OCI-LY7 (cell line): ENCODE measurements at regions not wholly inside any gene's neighbourhood (a gene's known extent, or its start where the extent isn't known, plus 50 kb on each side); places are given as distances from the start of the nearest gene placed in this dataset.

Source experiments
- BruUV-seq: library from RNA; stranded (reverse); fragments of 400-500 nt; replicated peaks from 2 replicates; lab custom pipeline; 2021; lab: Mats Ljungman, UMichigan
- CTCF ChIA-PET: fragments of 300-600 bp; sonication (Branson Sonifier 250); formaldehyde crosslinking; loops from one replicate; lab custom pipeline; 2022; ENCODE audit warnings: antibody characterized with exemption; ENCODE audit not compliant: unreplicated experiment; lab: Charles Lee
- POLR2A ChIA-PET: fragments of 300-600 bp; sonication (Branson Sonifier 250); formaldehyde crosslinking; loops from one replicate; lab custom pipeline; 2022; ENCODE audit warnings: antibody characterized with exemption; lab: Charles Lee
- DNase-seq: peaks from one replicate; pipeline ENCODE4 v3.0.0-alpha.2; 2015; ENCODE audit warnings: low spot score
- H2AFZ ChIP-seq: fragments of 200-600 bp; sonication (generic), shearing (Covaris generic); 2 replicates; pipeline ENCODE4 v1.6.1; 2014; ENCODE audit warnings: mild to moderate bottlenecking, antibody characterized with exemption, low read length, moderate library complexity
- H3K27ac ChIP-seq: fragments of 200-600 bp; sonication (generic); 2 replicates; pipeline ENCODE4 v1.5.1; 2014; ENCODE audit warnings: mixed run types, low read depth, mild to moderate bottlenecking, moderate library complexity, low read length, inconsistent platforms; ENCODE audit not compliant: poor library complexity, severe bottlenecking
- H3K36me3 ChIP-seq: fragments of 200-600 bp; sonication (generic); 2 replicates; pipeline ENCODE4 v1.6.1; 2014; ENCODE audit warnings: mild to moderate bottlenecking, antibody characterized with exemption, low read length, moderate library complexity, mixed read lengths; ENCODE audit not compliant: insufficient read depth
- H3K4me1 ChIP-seq: fragments of 200-600 bp; sonication (generic); 2 replicates; pipeline ENCODE4 v1.5.1; 2014; ENCODE audit warnings: mild to moderate bottlenecking, low read length; ENCODE audit not compliant: insufficient read depth, poor library complexity, severe bottlenecking
- H3K4me2 ChIP-seq: fragments of 200-600 bp; sonication (generic); 2 replicates; pipeline ENCODE4 v1.6.1; 2014; ENCODE audit warnings: mild to moderate bottlenecking, low read length
- H3K4me3 ChIP-seq: fragments of 200-600 bp; sonication (generic); 2 replicates; pipeline ENCODE4 v1.5.1; 2014; ENCODE audit warnings: mild to moderate bottlenecking, low read depth, low read length; ENCODE audit not compliant: poor library complexity, severe bottlenecking
- H3K79me2 ChIP-seq: fragments of 200-600 bp; sonication (generic); 2 replicates; pipeline ENCODE4 v1.6.1; 2016; ENCODE audit warnings: low read depth, mild to moderate bottlenecking, low read length, moderate library complexity, mixed read lengths; ENCODE audit not compliant: insufficient read depth
- H3K9me2 ChIP-seq: fragments of 200-600 bp; sonication (generic); 2 replicates; pipeline ENCODE4 v1.6.1; 2016; ENCODE audit warnings: mild to moderate bottlenecking, low read length, mixed read lengths; ENCODE audit not compliant: insufficient read depth
- H3K9me3 ChIP-seq: fragments of 200-600 bp; sonication (generic); 2 replicates; pipeline ENCODE4 v1.6.1; 2014; ENCODE audit warnings: mild to moderate bottlenecking, mixed run types, low read length, mixed read lengths
- H4K20me1 ChIP-seq: fragments of 200-600 bp; sonication (generic); 2 replicates; pipeline ENCODE4 v1.6.1; 2014; ENCODE audit warnings: mild to moderate bottlenecking, antibody characterized with exemption, low read length, moderate library complexity, mixed read lengths; ENCODE audit not compliant: insufficient read depth
- CTCF ChIP-seq: fragments of 200-600 bp; sonication (generic); conservative IDR thresholded peaks from 2 replicates; pipeline ENCODE4 v1.5.1; 2014; ENCODE audit warnings: mild to moderate bottlenecking, antibody characterized with exemption, low read length, moderate library complexity, mixed read lengths
- EZH2phosphoT487 ChIP-seq: fragments of 200-600 bp; sonication (generic); IDR thresholded peaks from 2 replicates; pipeline ENCODE4 v1.6.1; 2018; ENCODE audit warnings: low read depth, borderline replicate concordance, mild to moderate bottlenecking, mixed run types, antibody characterized with exemption, low read length, moderate library complexity, mixed read lengths
- intact Hi-C: fragments of 100-400 bp; cut with micrococcal nuclease; formaldehyde crosslinking; loops from one replicate; pipeline ENCODE4 v1.10.0; 2022; ENCODE audit not compliant: unreplicated experiment

GRCh38 chr2:147101941-147102790 lies 742.7 kb upstream of the ACVR2A start:
- H2AFZ ChIP-seq: no peak overlapping the region
- H3K79me2 ChIP-seq: no peaks in the 10 kb centered on the region
- ChIA-PET POLR2A (no interaction called here), CTCF (no interaction called here)
- intact Hi-C loops: no loop called here
- TF ChIP-seq CTCF (no peak), EZH2phosphoT487 (no peak)
- H3K36me3 ChIP-seq: no peaks in the 10 kb centered on the region
- BruUV-seq: no TSS peak
- no peak overlapping the region for H3K4me3 ChIP-seq
- no peak overlapping the region for H3K27ac ChIP-seq
- no peaks in the 10 kb centered on the region for H3K4me1 ChIP-seq
- no peaks in the 10 kb centered on the region for H4K20me1 ChIP-seq
- DNase-seq: no peak
- H3K4me2 ChIP-seq: no peak overlapping the region
- H3K9me3 ChIP-seq: no peaks in the 10 kb centered on the region
- H3K9me2 ChIP-seq: no peaks in the 10 kb centered on the region

GRCh38 chr2:147100406-147101035 lies 744.3 kb upstream of the ACVR2A start:
- POLR2A ChIA-PET: no interaction called here
- CTCF ChIA-PET: no interaction called here
- no peak overlapping the region for H2AFZ ChIP-seq
- H3K9me2 ChIP-seq: no peaks in the 10 kb centered on the region
- no peaks in the 10 kb centered on the region for H4K20me1 ChIP-seq
- H3K4me1 ChIP-seq: no peaks in the 10 kb centered on the region
- intact Hi-C loops: no loop called here
- no peak overlapping the region for H3K4me2 ChIP-seq
- no peaks in the 10 kb centered on the region for H3K36me3 ChIP-seq
- no TSS peak for BruUV-seq
- no peak overlapping the region for H3K4me3 ChIP-seq
- H3K27ac ChIP-seq: no peak overlapping the region
- no peak for TF ChIP-seq CTCF
- TF ChIP-seq EZH2phosphoT487: no peak
- H3K79me2 ChIP-seq: no peaks in the 10 kb centered on the region
- no peak for DNase-seq
- no peaks in the 10 kb centered on the region for H3K9me3 ChIP-seq

GRCh38 chr2:147099845-147100244 lies 745.0 kb upstream of the ACVR2A start:
- H3K9me3 ChIP-seq: no peaks in the 10 kb centered on the region
- CTCF ChIA-PET: no interaction called here
- no peaks in the 10 kb centered on the region for H3K4me1 ChIP-seq
- intact Hi-C loops: no loop called here
- no peak for TF ChIP-seq CTCF
- TF ChIP-seq EZH2phosphoT487: no peak
- no TSS peak for BruUV-seq
- H3K4me2 ChIP-seq: no peak overlapping the region
- DNase-seq: no peak
- H3K79me2 ChIP-seq: no peaks in the 10 kb centered on the region
- no peak overlapping the region for H3K4me3 ChIP-seq
- no peak overlapping the region for H2AFZ ChIP-seq
- no peak overlapping the region for H3K27ac ChIP-seq
- POLR2A ChIA-PET: no interaction called here
- H4K20me1 ChIP-seq: no peaks in the 10 kb centered on the region
- H3K9me2 ChIP-seq: no peaks in the 10 kb centered on the region
- H3K36me3 ChIP-seq: no peaks in the 10 kb centered on the region
